HL-60 (cell line): ENCODE measurements at regions not wholly inside any gene's neighbourhood (a gene's known extent, or its start where the extent isn't known, plus 50 kb on each side); places are given as distances from the start of the nearest gene placed in this dataset.

Source experiments
- DNase-seq, 2 experiments: peaks; one replicate each; pipeline ENCODE4 v3.0.0-alpha.2; 2010 to 2020; ENCODE audit warnings: low read depth in 1 of 2, low spot score in 1 of 2
- H3K27ac ChIP-seq: fragments of 250-450 bp; sonication (Bioruptor Pico); replicated peaks from 2 replicates; pipeline ENCODE4 v1.5.1; 2020; ENCODE audit warnings: mild to moderate bottlenecking, moderate library complexity
- H3K27me3 ChIP-seq: fragments of 250-450 bp; sonication (Bioruptor Pico); 2 replicates; pipeline ENCODE4 v1.5.1; 2021; ENCODE audit warnings: mild to moderate bottlenecking, moderate library complexity; ENCODE audit not compliant: insufficient read depth, poor library complexity, severe bottlenecking
- H3K4me3 ChIP-seq: replicated peaks from 2 replicates; pipeline ENCODE4 v1.5.1; 2011; ENCODE audit warnings: mild to moderate bottlenecking, control low read depth, low read length; ENCODE audit not compliant: insufficient read depth
- GABPA ChIP-seq: IDR thresholded peaks from 2 replicates; pipeline ENCODE4 v1.6.1; 2012; ENCODE audit warnings: low read depth
- POLR2AphosphoS5 ChIP-seq: IDR thresholded peaks from 2 replicates; pipeline ENCODE4 v1.6.1; 2012; ENCODE audit warnings: low read depth
- SPI1 ChIP-seq: IDR thresholded peaks from 2 replicates; pipeline ENCODE4 v1.6.1; 2012; ENCODE audit warnings: low read depth, mild to moderate bottlenecking, borderline replicate concordance
- TF ChIP-seq, protein P1 (sequence below): IDR thresholded peaks from one replicate; pipeline ENCODE4 v1.5.1; 2011; ENCODE audit warnings: low read length, control low read depth, inconsistent platforms; ENCODE audit not compliant: insufficient read depth
- TF ChIP-seq, protein P2 (sequence below): IDR thresholded peaks from 2 replicates; pipeline ENCODE4 v1.6.1; 2012; ENCODE audit warnings: low read depth; ENCODE audit not compliant: insufficient replicate concordance

DNA sequence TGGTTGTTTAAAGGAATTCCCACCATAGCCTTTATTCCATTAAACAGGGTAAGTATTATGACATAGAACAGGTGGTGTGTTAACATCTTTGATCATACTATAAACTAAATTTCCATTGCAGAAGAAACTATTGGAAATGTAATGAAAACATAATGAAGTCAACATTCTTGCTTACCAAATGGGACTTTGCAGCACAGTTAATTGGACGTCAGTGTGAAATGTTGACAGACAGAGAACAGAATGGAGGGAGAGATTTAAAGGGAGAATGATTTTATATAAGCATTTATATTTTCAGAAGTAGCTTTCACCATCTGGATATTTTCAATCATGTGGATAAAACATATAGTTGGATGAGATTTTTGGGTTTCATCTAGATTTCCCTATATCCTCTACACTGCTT lies 311.3 kb downstream of the TUSC1 start:
- no peaks in the 10 kb centered on the region for H3K27me3 ChIP-seq
- TF ChIP-seq GABPA (no peak), POLR2AphosphoS5 (no peak)
- TF ChIP-seq, protein P1, sequence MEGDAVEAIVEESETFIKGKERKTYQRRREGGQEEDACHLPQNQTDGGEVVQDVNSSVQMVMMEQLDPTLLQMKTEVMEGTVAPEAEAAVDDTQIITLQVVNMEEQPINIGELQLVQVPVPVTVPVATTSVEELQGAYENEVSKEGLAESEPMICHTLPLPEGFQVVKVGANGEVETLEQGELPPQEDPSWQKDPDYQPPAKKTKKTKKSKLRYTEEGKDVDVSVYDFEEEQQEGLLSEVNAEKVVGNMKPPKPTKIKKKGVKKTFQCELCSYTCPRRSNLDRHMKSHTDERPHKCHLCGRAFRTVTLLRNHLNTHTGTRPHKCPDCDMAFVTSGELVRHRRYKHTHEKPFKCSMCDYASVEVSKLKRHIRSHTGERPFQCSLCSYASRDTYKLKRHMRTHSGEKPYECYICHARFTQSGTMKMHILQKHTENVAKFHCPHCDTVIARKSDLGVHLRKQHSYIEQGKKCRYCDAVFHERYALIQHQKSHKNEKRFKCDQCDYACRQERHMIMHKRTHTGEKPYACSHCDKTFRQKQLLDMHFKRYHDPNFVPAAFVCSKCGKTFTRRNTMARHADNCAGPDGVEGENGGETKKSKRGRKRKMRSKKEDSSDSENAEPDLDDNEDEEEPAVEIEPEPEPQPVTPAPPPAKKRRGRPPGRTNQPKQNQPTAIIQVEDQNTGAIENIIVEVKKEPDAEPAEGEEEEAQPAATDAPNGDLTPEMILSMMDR: no peak
- TF ChIP-seq, protein P2, sequence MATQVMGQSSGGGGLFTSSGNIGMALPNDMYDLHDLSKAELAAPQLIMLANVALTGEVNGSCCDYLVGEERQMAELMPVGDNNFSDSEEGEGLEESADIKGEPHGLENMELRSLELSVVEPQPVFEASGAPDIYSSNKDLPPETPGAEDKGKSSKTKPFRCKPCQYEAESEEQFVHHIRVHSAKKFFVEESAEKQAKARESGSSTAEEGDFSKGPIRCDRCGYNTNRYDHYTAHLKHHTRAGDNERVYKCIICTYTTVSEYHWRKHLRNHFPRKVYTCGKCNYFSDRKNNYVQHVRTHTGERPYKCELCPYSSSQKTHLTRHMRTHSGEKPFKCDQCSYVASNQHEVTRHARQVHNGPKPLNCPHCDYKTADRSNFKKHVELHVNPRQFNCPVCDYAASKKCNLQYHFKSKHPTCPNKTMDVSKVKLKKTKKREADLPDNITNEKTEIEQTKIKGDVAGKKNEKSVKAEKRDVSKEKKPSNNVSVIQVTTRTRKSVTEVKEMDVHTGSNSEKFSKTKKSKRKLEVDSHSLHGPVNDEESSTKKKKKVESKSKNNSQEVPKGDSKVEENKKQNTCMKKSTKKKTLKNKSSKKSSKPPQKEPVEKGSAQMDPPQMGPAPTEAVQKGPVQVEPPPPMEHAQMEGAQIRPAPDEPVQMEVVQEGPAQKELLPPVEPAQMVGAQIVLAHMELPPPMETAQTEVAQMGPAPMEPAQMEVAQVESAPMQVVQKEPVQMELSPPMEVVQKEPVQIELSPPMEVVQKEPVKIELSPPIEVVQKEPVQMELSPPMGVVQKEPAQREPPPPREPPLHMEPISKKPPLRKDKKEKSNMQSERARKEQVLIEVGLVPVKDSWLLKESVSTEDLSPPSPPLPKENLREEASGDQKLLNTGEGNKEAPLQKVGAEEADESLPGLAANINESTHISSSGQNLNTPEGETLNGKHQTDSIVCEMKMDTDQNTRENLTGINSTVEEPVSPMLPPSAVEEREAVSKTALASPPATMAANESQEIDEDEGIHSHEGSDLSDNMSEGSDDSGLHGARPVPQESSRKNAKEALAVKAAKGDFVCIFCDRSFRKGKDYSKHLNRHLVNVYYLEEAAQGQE: no peak
- DNase-seq: no peak
- no peak overlapping the region for H3K4me3 ChIP-seq
- no peak overlapping the region for H3K27ac ChIP-seq

DNA sequence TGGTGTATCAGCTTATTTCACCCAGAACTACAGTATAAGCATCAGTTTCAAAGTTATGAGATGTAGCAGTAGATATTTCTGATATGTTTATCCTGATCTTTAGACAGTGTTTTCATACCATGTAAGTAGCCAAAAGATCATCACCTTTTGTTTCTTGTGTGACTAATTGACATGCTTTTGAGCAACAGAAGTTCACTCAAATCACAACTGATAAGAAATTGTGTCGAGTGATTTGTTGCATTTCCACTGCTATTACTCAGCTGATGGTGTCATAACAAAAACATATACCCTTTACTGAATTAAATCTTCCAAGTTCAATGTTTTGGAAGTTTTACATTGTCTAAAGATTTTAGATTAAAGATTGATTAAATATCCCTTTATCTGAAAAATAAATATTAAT lies 324.5 kb downstream of the TUSC1 start:
- Histone ChIP-seq H3K27me3 (no peaks in the 10 kb centered on the region), H3K4me3 (no peak overlapping the region), H3K27ac (no peak overlapping the region)
- TF ChIP-seq GABPA: no peak
- TF ChIP-seq, protein P1: no peak
- no peak for TF ChIP-seq SPI1
- TF ChIP-seq, protein P2: no peak
- TF ChIP-seq POLR2AphosphoS5: no peak
- DNase-seq: no peak

DNA sequence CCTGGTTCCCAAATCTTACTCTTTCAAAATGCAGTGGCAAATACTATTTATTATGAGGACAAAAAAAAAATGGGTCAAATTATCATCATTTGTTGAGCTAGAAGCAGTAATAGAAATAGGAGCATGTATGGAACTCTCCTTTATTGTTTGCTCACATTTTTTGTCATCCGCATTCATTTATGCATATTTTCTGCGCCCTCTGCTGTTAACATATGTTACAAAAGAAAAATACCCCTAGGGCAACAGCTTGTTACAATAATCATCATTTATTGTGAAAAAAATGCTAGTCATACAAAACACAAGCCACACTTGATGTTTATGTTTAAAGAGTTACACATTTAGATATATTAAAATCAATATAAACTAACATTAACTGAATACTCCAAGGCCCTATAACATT lies 328.2 kb downstream of the TUSC1 start:
- Histone ChIP-seq H3K27ac (no peak overlapping the region), H3K4me3 (no peak overlapping the region), H3K27me3 (no peaks in the 10 kb centered on the region)
- no peak for TF ChIP-seq GABPA
- TF ChIP-seq, protein P1: no peak
- TF ChIP-seq, protein P2: no peak
- no peak for TF ChIP-seq POLR2AphosphoS5
- no peak for TF ChIP-seq SPI1
- no peak for DNase-seq
